Effector memory CD8-positive, alpha-beta T cell (primary cell): ENCODE measurements at regions not wholly inside any gene's neighbourhood (a gene's known extent, or its start where the extent isn't known, plus 50 kb on each side); places are given as distances from the start of the nearest gene placed in this dataset.

Source experiments
- ATAC-seq: fragments of 150-1000 bp; cut with Tn5 transposase; replicated peaks from 2 replicates; pipeline ENCODE4 v1.10.0; 2021; ENCODE audit warnings: mild to moderate bottlenecking, moderate library complexity
- DNase-seq, 3 experiments: peaks; one replicate each; pipeline ENCODE4 v3.0.0; 2021
- H3K27ac Mint-ChIP-seq, 2 donors: one replicate each; pipeline ENCODE4 v1.8.0; 2022; ENCODE audit warnings: mild to moderate bottlenecking in 2 of 2, mixed read lengths in 2 of 2, moderate library complexity in 2 of 2
- H3K27me3 Mint-ChIP-seq, 2 donors: one replicate each; pipeline ENCODE4 v1.8.0; 2022; ENCODE audit warnings: mixed read lengths in 2 of 2
- H3K36me3 Mint-ChIP-seq: one replicate; pipeline ENCODE4 v1.8.0; 2022; ENCODE audit warnings: mild to moderate bottlenecking, moderate library complexity, mixed read lengths; ENCODE audit not compliant: insufficient read depth
- H3K4me1 Mint-ChIP-seq, 2 donors: one replicate each; pipeline ENCODE4 v1.8.0; 2022; ENCODE audit warnings: low read depth in 2 of 2, mixed read lengths in 2 of 2
- H3K4me3 Mint-ChIP-seq, 2 donors: one replicate each; pipeline ENCODE4 v1.8.0; 2022; ENCODE audit warnings: mild to moderate bottlenecking in 2 of 2, mixed read lengths in 2 of 2, moderate library complexity in 2 of 2
- H3K9me3 Mint-ChIP-seq, 2 donors: one replicate each; pipeline ENCODE4 v1.8.0; 2022; ENCODE audit warnings: mixed read lengths in 2 of 2

DNA sequence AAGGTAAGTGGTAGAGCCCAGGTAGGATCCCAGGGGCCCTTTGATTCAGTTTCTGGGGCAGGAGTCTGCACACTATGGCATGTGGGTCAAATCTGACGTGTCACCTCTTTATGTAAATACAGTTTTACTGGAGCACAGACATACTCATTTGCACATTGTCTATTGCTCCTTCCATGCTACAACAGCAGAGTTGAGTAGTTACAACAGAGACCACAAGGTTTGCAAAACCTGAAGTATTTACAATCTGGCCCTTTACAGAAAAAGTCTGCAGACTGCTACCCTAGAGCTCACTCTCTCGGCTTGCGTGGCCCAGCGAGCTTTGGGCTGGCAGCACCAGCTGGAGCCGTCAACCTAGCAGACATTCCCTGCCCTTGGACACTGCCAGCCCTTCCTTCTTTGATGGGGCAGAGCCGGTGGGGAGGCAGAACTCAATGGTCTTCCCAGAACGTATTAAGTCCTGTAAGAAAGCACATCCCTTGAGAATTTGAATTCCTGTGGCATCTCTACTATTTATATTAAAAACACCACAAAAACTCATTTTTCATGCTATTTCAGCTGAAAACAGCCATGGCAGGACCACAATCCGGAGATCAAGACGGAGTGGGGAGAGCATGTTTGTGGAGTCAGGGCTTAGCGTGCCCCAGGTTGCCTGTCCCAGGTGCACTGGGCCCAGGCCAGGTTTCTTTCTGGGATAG is 133.1 kb upstream of the NUDT7 start:
- Mint-ChIP-seq H3K36me3 (no peaks in the 10 kb centered on the region), H3K4me1 (no peaks in the 10 kb centered on the region), H3K27me3 (peaks cover 28 to 52% of the 10 kb centered on the region in 2 donors), H3K4me3 (no peak overlapping the region), H3K9me3 (no peaks in the 10 kb centered on the region), H3K27ac (no peak overlapping the region)
- no peak for ATAC-seq
- DNase-seq = no peak

DNA sequence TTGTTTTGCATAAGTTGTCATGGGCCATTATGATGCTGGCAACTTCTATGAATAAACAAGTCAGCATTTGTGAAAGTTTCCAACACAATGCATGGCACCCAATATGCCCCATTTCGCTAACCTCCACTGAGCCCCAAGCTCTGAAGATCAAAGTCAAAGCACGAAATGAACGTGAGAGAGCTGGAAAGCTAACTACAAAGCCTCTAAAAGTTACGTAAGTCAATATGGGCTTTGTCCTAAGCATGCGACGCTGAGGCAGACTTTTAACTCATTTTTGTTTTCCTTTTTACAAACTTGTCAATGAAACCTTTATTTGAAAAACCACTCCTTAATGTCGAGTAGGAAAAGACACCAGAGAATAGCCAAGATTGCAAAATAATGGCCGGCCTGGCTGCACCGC is 131.6 kb upstream of the NUDT7 start:
- no peak for ATAC-seq
- Mint-ChIP-seq H3K4me1 (no peaks in the 10 kb centered on the region), H3K4me3 (no peak overlapping the region), H3K27me3 (peaks cover 17 to 40% of the 10 kb centered on the region in 2 donors), H3K9me3 (no peaks in the 10 kb centered on the region), H3K36me3 (no peaks in the 10 kb centered on the region), H3K27ac (no peak overlapping the region)
- DNase-seq = no peak

DNA sequence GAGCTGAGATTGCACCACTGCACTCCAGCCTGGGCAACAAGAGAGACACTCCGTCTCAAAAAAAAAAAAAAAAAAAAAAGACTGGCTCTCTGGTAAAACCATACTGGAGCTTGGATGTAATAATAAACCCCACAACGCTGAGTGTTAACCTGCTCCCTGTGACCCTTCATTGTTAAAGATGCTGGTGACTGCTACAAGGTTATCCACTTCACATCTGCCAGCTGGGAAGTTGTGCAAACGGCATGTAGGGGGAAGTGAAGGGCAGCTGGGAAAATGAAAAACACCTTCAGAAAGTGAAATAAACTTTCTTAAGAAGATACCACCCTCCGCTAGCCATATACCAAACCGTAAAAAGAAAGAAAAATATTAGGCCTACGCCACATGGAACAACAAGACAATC is 131.0 kb upstream of the NUDT7 start:
- peaks cover 14 to 35% of the 10 kb centered on the region in 2 donors for H3K27me3 Mint-ChIP-seq
- H3K9me3 Mint-ChIP-seq = no peaks in the 10 kb centered on the region
- H3K36me3 Mint-ChIP-seq = no peaks in the 10 kb centered on the region
- DNase-seq (no peak), ATAC-seq (no peak)
- no peak overlapping the region for H3K4me3 Mint-ChIP-seq
- no peak overlapping the region for H3K27ac Mint-ChIP-seq
- no peaks in the 10 kb centered on the region for H3K4me1 Mint-ChIP-seq

DNA sequence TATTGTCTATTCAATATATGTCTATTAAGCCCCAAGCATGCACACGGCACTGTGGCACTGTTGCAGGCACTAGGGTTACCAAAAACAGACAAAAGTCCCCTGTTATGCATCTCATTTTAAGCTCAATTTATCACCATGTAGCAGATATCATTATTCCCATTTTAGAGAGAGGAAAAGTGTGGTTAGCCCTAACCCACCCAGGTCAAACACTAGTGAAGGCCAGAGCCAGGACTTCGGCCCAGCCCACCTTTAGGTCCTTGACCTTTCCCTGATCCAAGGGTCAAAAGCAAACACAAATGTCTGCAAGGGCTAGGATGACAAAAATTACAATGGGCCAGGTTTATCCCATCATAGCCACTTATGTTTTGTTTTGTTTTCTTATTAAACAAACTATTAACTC is 130.3 kb upstream of the NUDT7 start:
- H3K9me3 Mint-ChIP-seq = no peaks in the 10 kb centered on the region
- H3K27me3 Mint-ChIP-seq = peaks cover 21 to 34% of the 10 kb centered on the region in 2 donors
- no peak overlapping the region for H3K4me3 Mint-ChIP-seq
- DNase-seq = no peak
- H3K36me3 Mint-ChIP-seq = no peaks in the 10 kb centered on the region
- H3K4me1 Mint-ChIP-seq = no peaks in the 10 kb centered on the region
- no peak overlapping the region for H3K27ac Mint-ChIP-seq
- ATAC-seq = no peak

DNA sequence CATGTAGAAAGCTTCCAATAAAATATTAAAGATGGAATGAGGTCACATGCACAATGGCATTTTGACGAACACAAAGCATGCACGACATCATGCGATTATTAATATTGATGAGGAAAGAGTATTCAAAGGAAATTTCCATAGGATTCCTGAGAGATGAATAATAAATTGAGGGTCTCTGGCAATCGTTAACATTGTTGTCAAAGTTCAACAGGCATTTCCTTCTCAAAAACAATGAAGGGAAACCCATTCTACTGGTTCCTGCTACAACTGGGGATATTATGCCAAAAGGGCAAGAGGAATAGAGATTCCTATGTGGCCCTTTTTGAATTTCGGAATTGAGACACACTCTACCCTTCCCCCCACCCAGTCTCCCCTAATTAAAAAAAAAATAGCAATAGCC is 128.3 kb upstream of the NUDT7 start:
- no peak for ATAC-seq
- no peaks in the 10 kb centered on the region for H3K4me1 Mint-ChIP-seq
- no peaks in the 10 kb centered on the region for H3K9me3 Mint-ChIP-seq
- DNase-seq = no peak
- peaks cover 17 to 26% of the 10 kb centered on the region in 2 donors for H3K27me3 Mint-ChIP-seq
- H3K27ac Mint-ChIP-seq = no peak overlapping the region
- H3K4me3 Mint-ChIP-seq = no peak overlapping the region
- H3K36me3 Mint-ChIP-seq = no peaks in the 10 kb centered on the region

DNA sequence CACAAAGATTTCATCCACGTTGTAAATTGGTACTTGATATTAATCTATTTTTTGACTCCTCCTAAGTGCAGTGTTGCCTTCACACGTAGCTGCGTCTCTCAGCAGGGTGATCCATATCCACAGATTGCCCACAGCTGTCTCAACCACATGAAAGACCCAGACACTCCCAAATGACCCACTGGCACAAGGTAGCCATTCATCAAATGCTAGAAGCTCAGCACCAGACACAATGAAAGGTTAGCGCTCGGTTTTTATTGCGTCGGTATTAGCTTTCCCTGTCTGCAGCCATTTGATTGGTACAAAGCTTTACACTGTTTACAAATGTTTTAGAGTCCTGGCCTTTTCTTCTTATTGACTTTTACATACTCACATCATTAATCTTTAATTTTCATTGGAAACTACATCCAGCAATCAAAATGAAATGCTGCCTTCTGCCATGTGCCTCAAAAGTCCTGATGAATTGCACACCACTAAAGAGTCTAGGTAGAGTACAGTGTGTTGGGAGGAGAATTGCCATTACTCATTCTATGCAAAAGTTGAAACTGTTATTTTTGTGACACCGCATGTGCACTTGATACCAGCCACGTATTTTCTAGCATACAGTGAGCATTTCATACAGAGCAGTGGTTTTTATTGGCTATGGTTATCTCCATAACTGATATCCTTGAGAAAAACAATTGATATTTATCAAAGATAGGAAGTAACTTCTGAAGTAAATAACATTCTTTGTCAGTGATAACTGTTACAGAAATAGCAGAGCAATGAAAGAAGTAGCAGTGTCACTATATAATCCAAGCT is 127.3 kb upstream of the NUDT7 start:
- H3K36me3 Mint-ChIP-seq = no peaks in the 10 kb centered on the region

DNA sequence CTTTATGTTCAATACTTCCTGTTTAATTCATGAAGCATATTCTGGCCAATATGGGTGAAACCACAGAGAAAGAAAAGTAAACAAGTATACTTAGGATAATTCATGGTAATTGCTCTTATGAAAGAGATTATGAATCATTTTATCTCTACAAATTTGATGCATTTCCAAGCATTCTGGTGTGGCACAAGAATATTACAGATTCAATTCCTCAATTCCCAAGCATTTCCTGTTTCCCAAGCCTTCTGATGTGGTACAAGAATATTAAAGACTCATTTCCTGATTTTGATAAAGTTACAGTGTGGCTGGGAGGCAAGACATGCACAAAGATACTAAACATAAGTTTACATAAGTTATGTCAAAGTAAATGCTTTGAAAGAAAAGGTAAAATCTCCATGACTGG is 126.1 kb upstream of the NUDT7 start:
- Mint-ChIP-seq H3K4me1 (no peaks in the 10 kb centered on the region), H3K9me3 (no peaks in the 10 kb centered on the region), H3K36me3 (no peaks in the 10 kb centered on the region), H3K4me3 (no peak overlapping the region), H3K27me3 (peaks cover 20 to 28% of the 10 kb centered on the region in 2 donors), H3K27ac (no peak overlapping the region)
- DNase-seq (no peak), ATAC-seq (no peak)

More for the DNA sequence above, 127.3 kb upstream of the NUDT7 start:
- no peak overlapping the region for H3K4me3 Mint-ChIP-seq
- DNase-seq (no peak), ATAC-seq (no peak)
- no peak overlapping the region for H3K27ac Mint-ChIP-seq
- H3K9me3 Mint-ChIP-seq = no peaks in the 10 kb centered on the region
- H3K4me1 Mint-ChIP-seq = no peaks in the 10 kb centered on the region
- H3K27me3 Mint-ChIP-seq = peaks cover 20 to 28% of the 10 kb centered on the region in 2 donors

DNA sequence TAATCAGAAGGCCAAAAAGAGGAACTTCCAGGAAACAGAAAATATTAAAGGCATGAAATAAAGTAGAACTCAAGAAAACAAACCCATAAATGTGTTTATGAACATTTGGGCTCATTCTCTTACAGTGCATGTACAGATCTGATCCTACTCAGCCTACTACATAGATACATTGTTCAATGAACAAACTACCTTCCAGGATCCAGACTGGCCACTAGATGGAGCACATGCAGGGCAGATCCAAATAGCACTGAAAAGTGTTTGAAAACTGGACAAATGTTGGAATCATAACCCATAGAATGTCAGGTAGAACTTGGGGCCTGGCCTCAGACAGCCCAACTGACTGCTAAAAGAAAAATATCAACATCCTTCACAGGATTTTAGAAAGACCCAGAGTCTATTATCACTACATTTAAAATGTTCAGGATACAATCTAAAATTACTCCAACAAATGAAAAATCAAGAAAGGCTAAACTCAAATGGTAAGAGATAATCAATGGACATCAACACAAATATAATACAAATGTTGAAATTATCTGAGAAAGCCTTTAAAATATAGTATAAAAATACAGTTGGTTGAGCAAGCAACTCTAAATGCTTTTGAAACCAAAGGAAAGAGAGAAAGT is 122.4 kb upstream of the NUDT7 start:
- DNase-seq = no peak
- no peak for ATAC-seq
- no peak overlapping the region for H3K27ac Mint-ChIP-seq
- H3K27me3 Mint-ChIP-seq = peaks cover 16 to 28% of the 10 kb centered on the region in 2 donors
- H3K9me3 Mint-ChIP-seq = no peaks in the 10 kb centered on the region
- no peaks in the 10 kb centered on the region for H3K4me1 Mint-ChIP-seq
- H3K36me3 Mint-ChIP-seq = no peaks in the 10 kb centered on the region
- H3K4me3 Mint-ChIP-seq = no peak overlapping the region

DNA sequence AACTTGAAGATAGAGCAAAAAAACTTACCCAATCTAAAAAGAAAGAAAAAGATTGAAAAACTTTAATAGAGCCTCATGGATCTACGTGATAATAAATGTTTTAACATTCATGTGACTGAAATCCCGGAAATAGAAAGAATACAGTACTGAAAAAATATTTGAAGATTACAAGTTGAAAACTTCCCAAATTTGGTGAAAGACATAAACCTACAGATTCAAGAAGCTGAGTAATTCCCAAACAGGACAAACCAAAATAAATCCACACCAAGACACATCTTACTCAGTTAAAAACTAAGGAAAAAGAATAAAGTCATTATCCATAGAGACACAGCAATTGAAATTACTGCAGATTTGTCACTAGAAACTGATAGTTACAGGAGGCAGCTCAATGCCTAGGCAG is 121.8 kb upstream of the NUDT7 start:
- Mint-ChIP-seq H3K4me3 (no peak overlapping the region), H3K4me1 (no peaks in the 10 kb centered on the region), H3K36me3 (no peaks in the 10 kb centered on the region), H3K27ac (no peak overlapping the region), H3K27me3 (peaks cover 19 to 28% of the 10 kb centered on the region in 2 donors), H3K9me3 (no peaks in the 10 kb centered on the region)
- DNase-seq (no peak), ATAC-seq (no peak)

DNA sequence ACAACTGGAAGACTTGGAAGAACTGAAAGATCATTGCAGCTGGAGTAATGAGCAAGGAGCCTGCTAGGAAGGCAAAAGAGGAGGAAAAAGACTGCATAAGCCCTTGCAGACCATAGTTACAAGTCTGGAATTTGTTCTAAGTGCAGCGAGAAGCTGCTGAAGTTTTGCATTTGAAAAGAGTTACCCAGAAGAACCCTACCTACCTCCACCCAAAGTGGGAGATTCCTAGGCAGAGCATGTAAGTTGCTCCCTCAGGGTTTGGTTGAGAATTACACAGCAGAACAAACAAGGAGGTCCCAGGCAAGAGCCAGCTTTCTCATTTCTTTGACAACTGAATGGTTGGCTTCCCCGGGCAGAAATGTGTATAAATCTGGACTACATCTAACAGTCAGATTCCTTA is 118.7 kb upstream of the NUDT7 start:
- H3K4me1 Mint-ChIP-seq = no peaks in the 10 kb centered on the region
- H3K9me3 Mint-ChIP-seq = no peaks in the 10 kb centered on the region
- H3K27me3 Mint-ChIP-seq = peaks cover 15 to 22% of the 10 kb centered on the region in 2 donors
- no peak overlapping the region for H3K27ac Mint-ChIP-seq
- ATAC-seq = no peak
- no peak for DNase-seq
- H3K36me3 Mint-ChIP-seq = no peaks in the 10 kb centered on the region
- H3K4me3 Mint-ChIP-seq = no peak overlapping the region

DNA sequence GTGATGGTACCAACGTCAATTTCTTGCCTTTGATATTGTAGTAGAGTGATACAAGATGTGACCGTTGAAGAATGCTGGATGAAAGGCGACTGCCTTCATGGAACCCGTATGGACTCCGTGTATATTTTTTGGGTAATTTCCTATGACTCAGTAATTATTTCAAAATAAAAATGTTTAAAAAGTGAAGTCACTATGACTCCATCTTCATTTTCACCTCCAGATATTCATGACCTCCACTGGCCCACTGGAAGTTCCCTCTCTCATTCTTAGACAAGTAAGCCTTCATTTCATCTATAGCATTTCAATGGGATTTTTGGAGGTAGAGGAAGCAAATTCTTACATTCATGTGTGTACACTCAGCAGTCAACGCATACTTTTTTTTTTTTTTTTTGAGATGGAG is 111.8 kb upstream of the NUDT7 start:
- Mint-ChIP-seq H3K27ac (no peak overlapping the region), H3K36me3 (peaks cover 2% of the 10 kb centered on the region), H3K4me1 (no peaks in the 10 kb centered on the region), H3K27me3 (peaks cover 7 to 43% of the 10 kb centered on the region in 2 donors), H3K4me3 (no peak overlapping the region), H3K9me3 (no peaks in the 10 kb centered on the region)
- ATAC-seq (no peak), DNase-seq (no peak)

DNA sequence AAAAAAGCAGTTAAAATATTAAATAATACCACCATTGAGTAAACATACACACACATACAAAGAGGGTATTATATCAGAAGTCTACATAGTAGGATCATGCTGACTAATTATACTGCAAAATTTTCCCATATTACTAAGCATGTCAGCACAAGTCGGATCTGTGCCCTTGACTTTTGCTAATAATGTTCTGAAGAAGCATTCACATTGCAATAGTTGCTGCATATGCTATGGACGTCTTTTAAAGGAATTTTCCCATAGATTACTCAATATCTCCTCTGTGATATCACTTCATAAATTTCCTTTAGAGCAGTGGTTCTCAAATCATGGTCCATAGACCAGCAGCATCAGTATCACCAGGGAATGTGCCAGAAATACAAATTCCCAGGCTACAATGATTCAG is 110.9 kb upstream of the NUDT7 start:
- ATAC-seq = no peak
- H3K27me3 Mint-ChIP-seq = peaks cover 7 to 39% of the 10 kb centered on the region in 2 donors
- H3K4me1 Mint-ChIP-seq = no peaks in the 10 kb centered on the region
- no peak for DNase-seq
- H3K36me3 Mint-ChIP-seq = peaks cover 2% of the 10 kb centered on the region
- H3K4me3 Mint-ChIP-seq = no peak overlapping the region
- no peak overlapping the region for H3K27ac Mint-ChIP-seq
- no peaks in the 10 kb centered on the region for H3K9me3 Mint-ChIP-seq

DNA sequence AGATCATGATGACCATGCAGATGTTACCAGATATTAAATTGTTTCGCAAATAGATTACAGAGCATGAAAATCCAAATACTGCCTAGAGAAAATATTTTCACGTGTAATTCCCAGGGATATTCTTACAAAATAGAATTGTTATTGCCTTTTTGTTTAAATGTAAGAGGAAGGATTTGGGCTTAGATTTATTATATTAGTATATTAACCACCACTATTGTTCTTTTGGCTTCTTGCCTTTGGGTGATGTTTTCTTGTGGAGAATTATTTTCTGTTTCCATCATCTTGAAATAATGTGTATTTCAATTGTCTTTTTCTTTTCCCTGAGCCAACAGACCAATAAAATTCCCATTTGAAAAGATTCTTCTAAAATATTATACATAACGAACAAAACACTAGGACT is 109.7 kb upstream of the NUDT7 start:
- no peaks in the 10 kb centered on the region for H3K4me1 Mint-ChIP-seq
- no peak for ATAC-seq
- no peak overlapping the region for H3K27ac Mint-ChIP-seq
- H3K9me3 Mint-ChIP-seq = no peaks in the 10 kb centered on the region
- peaks cover 2% of the 10 kb centered on the region for H3K36me3 Mint-ChIP-seq
- no peak overlapping the region for H3K4me3 Mint-ChIP-seq
- no peak for DNase-seq
- peaks cover 9 to 38% of the 10 kb centered on the region in 2 donors for H3K27me3 Mint-ChIP-seq

DNA sequence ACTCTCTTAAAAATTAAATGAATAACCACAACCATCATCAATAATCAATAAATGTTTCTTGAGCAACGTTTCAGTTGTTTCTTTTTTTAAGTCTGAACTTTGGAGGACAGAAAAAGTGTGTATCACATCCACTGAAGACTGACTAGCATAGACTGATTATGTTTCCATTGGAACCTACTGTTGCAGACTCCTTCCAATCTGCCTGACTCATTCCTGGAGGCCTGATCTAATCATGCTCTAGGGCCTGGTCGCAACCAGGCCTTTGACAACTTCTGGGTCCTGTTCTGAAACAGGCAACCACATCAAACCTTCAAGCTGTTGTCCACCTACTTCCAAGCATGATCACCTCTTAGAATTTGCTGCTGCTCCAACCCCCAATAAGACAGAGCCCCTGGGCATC is 109.2 kb upstream of the NUDT7 start:
- peaks cover 14 to 38% of the 10 kb centered on the region in 2 donors for H3K27me3 Mint-ChIP-seq
- H3K27ac Mint-ChIP-seq = no peak overlapping the region
- DNase-seq (no peak), ATAC-seq (no peak)
- no peaks in the 10 kb centered on the region for H3K9me3 Mint-ChIP-seq
- H3K4me1 Mint-ChIP-seq = no peaks in the 10 kb centered on the region
- H3K4me3 Mint-ChIP-seq = no peak overlapping the region
- H3K36me3 Mint-ChIP-seq = peaks cover 2% of the 10 kb centered on the region
